GM19238 (cell line): ENCODE measurements at regions not wholly inside any gene's neighbourhood (a gene's known extent, or its start where the extent isn't known, plus 50 kb on each side); places are given as distances from the start of the nearest gene placed in this dataset.
"Not testable (repeated sequence)": the region's sequence is repeated elsewhere in the genome, so short reads cannot be mapped to it uniquely, and the experiment has no call there.

Experiments used
- DNase-seq: peaks from one replicate; pipeline ENCODE4 v3.0.0; 2011; ENCODE audit warnings: low spot score; ENCODE audit not compliant: insufficient read length

- DNase-seq: no peak
Measured at GRCh38 chr5:118553662-118554061, 434.7 kb downstream of the DTWD2 start.

DNA sequence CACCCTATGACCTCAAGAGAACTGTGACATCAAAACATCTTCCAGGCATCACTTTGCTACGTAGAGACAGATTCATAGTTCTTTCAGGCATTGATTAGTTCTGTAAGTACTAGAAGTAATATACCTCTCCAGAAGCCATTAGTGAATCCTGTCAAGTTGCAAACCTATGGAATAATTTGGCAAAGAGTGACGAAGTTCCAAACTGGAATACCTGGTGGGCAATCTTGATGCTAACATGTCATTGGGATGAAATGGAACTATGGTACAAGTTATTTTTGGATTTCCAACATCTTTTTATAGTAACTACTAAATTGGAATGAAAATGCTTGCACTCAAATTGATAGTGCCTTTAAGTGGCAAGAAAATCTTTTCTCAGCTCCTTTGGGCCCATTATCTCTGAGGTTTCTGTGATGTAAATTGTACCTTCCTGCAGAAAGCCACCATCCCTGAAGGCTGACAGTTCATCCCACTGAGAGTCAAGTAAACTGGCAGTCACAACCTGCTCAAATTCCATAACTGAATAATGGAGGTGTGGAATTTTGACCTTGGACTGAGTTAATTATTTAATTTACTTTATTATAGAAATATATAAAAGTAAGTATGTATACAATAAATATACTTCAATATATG, 435.5 kb downstream of the DTWD2 start:
- DNase-seq: no peak

GRCh38 chr5:118552146-118552545, 436.2 kb downstream of the DTWD2 start:
- DNase-seq: no peak

DNA sequence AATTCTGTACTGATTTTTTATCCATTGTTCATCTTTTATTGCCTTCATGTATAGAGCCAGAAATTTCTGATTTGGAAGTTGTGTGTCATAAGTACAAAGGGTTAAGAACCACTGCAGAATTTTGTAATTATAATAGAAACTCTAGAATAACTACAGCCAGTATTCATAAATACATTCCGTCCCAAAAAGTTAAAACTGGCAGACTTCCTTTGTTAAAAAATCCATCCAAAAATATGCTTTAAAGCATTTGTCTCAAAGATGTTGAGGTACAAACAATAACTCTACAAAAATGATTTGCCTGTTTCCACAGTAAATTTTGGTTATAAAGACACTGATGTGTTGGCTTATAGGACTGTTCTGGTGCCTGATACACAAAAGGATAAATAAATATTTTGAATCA, 436.6 kb downstream of the DTWD2 start:
- no peak for DNase-seq

- no peak for DNase-seq
Measured at GRCh38 chr5:118551031-118551430, 437.3 kb downstream of the DTWD2 start.

- DNase-seq: no peak
Measured at GRCh38 chr5:118548761-118549720, 439.3 kb downstream of the DTWD2 start.

DNA sequence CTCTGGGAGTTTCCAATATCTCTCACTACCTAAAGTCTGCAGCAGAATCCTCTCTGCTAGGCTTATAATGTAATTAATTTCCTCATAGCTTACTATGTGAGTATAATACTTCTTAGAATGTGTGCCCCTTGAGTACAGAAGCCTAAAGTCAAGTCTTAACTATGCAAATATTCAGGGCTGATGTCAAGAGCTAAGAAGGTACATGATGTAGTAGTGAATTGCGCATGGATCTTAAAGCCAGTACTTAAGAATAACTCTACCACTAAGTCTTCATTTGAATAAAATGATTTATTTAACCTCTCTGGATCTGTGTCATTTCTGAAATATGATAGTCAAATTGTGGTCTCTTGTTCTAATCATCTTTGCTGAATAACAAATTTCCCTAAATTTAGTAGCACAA, 442.9 kb downstream of the DTWD2 start:
- no peak for DNase-seq

GRCh38 chr5:118544887-118545449, 443.4 kb downstream of the DTWD2 start:
- DNase-seq: no peak

DNA sequence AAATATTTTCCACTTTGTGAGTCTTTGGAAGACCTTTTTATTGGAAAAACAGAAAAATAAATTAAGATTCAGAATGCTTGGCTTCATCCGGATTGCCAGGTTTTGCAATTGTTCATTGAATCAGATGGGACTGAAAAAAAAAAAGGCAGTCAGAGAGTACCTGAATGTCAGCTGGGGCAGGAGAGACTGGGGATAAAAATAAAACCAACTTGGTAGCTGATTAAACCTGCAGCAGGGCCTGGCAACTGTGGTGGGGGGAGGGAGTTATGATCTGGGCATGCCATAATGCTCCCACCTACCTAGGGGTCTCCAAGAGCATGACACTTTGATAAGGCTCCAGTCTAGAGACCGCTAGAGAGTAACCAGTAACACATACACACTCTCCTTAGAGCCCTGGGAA, 454.4 kb downstream of the DTWD2 start:
- DNase-seq: no peak

DNA sequence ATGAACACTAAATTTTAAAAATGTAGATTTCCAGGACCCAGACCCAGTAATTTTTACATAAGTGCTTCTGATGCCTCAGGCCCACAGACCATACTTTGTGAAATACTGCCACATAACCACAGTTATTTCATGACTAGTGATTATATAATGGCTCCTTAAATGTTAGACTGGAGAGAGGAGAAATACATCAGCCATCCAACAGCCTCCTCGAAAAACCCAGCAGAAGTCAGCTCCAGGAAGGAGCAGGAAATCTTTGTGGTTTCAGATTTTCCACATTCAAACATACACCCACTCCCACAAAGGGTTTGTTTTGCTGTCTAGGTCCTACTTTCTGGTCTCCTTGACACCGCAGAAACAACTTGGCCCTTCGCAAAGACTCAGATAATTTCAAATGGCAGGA, 455.2 kb downstream of the DTWD2 start:
- DNase-seq: no peak

- DNase-seq: no peak
Measured at GRCh38 chr5:118531276-118531675, 457.1 kb downstream of the DTWD2 start.

GRCh38 chr5:118529361-118530144, 458.8 kb downstream of the DTWD2 start:
- DNase-seq: no peak

- DNase-seq: no peak
Measured at GRCh38 chr5:118522626-118523025, 465.7 kb downstream of the DTWD2 start.

DNA sequence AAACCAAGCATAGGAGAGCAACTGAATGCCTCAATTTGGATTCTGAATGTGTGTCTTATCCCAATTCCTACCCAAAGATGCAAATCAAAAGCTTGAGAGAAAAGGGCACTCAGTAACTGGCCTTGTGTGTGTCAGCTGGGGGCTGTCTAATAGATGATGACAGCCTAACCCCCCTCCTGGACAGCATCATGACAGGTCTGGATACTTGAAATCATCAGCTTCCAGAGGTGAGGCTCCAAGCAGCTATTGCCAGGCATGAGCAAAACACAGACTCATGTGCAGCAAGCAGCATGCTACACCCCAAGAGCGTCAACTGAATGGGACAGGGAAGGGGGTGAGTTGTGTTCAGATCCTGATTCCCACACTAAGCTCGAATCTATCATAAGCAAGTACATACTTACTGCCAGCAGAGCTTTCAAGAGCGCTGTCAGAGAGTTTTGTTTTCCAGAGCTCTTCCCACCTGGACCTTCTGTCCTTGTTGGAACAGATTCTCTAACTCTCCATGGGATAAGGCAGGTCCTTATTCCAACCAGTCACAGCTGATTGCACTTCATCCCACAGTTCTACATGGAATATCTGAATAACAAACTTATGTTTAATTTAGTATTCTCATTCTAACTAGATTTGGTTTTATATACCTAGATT, 467.5 kb downstream of the DTWD2 start:
- DNase-seq: no peak

DNA sequence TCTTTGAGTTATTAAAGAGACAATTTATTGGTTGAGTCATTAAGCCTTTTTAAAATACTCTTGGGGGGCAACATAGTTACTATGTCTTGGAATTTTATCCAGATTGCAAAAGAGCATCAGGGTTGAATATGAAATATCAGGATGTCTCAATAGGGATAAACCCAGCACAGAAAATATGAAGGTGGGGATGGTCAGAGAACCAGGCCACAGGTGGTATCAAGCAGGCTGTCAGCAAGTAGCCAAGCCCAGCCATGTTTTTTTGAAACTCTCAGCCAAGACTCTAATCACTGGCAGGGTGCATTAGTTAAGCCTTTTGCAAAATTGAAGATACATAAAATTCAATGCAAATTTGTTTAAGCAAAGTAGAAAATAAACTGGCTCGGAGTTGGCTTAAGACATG, 468.9 kb downstream of the DTWD2 start:
- no peak for DNase-seq

GRCh38 chr5:118518720-118519119, 469.6 kb downstream of the DTWD2 start:
- no peak for DNase-seq

DNA sequence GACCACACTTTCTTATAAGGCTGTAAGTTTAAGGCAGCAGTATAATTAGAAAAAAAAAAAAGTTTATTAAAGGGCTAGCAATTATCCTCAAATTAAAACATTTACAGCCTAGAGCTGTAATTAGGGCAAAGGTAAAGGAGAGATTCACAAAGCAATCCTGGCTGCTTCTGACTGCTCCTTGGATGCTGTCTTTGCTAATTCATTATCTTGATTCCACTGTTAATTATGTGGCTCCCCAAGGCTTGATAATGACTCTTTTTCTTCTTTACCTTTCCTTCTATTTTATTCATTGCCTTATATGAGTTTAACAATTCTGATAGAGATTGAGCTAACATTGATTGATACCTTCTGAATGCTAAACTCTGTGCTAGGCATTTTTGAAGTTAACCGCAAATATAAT, 476.5 kb downstream of the DTWD2 start:
- DNase-seq: no peak

DNA sequence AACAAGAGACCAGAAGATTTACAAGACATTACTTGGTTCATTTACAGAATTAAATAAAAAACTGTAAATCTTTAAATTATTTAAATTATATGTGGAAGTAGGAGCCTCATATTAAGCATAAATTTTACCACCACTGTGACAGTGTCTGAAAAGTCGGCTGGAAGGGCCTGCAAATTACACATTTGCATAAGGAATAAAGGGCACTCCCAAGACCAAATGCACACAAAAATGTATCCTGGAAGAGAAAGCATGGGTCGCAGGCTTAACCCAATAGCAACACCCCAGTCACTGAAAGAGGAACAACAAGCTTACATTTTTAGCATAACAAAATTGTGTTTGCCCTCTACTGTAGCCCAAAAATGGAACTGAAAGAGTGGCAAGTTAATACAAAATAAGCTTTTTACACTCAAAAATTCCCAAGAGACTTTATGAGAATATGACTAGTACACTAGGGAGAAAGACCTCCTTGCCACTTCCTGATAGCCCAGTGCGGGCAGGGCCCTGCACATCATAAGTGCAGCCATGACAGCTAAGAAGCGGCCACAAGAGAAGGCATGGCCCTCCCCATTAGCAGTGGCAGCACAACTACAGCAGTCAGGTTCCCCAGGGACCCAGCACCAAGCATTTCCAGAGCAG, 482.0 kb downstream of the DTWD2 start:
- DNase-seq: no peak

DNA sequence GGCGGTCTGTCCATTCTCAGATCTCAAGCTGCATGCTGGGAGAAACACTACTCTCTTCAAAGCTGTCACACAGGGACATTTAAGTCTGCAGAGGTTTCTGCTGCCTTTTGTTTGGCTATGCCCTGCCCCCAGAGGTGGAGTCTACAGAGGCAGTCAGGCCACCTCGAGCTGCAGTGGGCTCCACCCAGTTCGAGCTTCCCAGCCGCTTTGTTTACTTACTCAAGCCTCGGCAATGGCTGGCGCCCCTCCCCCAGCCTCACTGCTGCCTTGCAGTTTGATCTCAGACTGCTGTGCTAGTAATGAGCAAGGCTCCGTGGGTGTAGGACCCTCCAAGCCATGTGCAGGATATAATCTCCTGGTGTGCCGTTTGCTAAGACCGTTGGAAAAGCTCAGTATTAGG, 486.1 kb downstream of the DTWD2 start:
- not testable (repeated sequence) for DNase-seq

GRCh38 chr5:118491351-118491750, 497.0 kb downstream of the DTWD2 start:
- no peak for DNase-seq
